ENCODE measurements at regions not wholly inside any gene's neighbourhood (a gene's known extent, or its start where the extent isn't known, plus 50 kb on each side); places are given as distances from the start of the nearest gene placed in this dataset.

DNA sequence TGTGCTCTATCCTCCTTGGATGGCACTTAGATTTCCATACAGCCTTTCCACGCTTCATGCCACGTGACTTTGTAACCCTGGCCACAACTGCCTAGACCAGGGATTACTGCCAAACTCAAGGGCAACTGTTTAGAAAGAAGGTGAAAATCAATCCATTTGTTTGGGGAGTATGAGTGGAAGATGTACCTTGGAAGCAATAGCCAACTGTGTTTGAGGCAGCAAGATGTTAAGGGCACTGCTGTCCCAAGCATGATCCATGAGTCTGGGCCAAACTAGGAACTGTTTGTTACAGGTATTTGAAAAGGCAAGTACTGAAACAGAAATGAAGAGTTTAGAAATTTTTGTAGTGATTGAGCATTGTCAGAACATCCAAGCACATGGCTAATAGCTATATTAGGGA lies 138.9 kb downstream of the CDC42EP3 start:
- H3K27ac ChIP-seq: no peak overlapping the region
- DNase-seq (ENCODE audit: low read depth, low spot score): no peak

DNA sequence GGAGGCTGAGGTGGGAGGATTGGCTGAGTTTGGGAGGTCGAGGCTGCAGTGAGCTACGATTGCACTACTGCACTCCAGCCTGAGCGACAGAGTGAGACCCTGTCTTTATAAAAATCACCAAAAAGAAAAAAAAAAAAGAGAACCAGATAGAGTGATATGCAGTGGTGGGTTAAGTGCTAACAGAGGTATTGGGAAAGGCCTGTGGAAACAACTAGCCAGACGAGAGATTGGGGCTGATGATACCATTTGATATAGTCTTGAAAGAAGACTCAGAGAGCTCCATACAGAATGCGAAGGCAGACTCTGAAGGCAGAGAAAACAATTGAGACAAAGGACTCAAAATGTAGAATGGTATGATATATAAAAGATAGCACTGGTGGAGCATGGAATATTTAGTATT lies 134.1 kb downstream of the CDC42EP3 start:
- DNase-seq (ENCODE audit: low read depth, low spot score): no peak

DNA sequence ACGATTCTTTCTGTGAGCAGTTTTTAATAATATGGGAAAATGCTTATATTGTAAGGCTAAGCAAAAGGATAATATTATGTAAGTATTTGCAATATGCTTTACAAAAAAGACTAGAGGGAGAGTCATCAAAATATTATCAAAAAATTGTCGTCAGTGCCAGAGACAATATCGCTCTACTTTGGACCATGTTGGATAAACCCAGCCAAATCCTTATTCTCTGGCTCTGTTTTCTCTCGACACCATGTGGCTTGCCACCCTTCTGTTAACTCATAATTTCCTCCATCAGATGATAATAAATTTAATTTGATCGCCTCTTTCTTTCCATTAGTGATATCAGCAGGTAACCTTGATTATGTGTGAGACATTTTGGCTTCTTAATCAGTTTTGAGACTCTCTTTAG lies 129.9 kb downstream of the CDC42EP3 start:
- H3K27ac ChIP-seq: no peak overlapping the region
- DNase-seq (ENCODE audit: low read depth, low spot score): no peak

More for the DNA sequence above, 134.1 kb downstream of the CDC42EP3 start:
- no peak overlapping the region for H3K27ac ChIP-seq

DNA sequence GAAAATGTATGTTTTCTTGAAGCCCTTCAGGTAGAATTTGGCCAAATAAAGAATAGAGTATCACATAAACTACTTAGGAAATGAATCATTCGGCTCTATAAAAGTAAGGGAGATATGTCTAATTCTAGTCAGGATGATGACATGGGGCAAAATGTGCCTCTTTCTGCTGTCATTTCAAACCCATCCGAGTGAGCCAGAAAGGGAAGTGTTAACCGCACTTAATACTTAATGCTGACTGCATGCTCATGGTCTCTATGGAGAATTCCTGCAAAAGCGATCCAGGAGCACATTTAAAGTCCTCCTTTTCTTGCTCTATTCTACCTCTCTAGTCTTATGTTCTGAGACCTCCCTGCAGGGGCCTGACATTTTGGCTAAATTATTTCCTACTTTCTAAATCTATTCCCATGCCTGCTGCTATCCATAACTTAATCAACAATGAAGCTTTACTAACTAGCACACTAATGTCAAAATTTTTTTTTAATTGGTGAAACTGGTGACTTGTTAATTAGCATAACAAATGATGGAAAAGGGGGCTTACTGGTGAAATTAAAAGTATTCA lies 127.4 kb downstream of the CDC42EP3 start:
- no peak for DNase-seq (ENCODE audit: low read depth, low spot score)
- H3K27ac ChIP-seq: no peak overlapping the region

DNA sequence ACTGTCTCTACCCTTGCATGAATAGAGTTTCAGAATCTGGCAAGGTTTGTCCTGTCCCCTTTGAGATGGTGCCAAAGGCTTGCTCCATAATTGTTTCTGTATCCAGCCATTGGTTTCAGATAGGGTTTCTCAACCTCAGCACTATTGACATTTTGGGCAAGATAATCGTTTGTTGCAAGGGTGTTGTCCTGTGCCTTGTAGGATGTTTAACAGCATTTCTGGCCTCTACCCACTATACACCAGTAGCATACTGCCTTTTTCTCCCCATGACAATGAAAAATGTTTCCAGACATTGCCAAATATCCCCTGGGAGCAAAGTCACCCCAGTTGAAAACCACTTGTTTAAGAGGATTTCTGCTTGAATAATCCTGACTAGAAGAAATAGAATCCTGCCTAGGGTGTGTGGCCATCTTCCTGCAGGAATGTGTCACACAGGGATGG lies 126.8 kb downstream of the CDC42EP3 start:
- DNase-seq (ENCODE audit: low read depth, low spot score): no peak
- H3K27ac ChIP-seq: no peak overlapping the region

DNA sequence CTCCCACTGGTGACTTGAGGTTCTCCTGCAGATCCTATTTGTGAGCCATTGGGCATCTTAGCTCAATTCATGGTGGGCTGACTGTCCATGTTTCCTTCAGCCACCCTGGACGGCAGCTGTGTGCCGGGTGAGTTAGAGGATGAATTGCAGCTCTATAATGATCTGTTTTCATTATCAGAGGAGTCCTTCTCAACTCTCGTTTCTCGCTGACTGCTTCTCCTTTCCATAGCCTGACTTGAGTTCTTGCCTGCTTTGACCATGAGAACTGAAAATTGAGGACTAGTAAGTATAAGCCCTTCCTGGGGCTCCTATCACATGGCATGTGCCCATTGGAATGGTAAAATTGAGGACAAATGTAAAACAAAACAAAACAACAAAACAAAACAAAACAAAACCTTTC lies 121.8 kb downstream of the CDC42EP3 start:
- H3K27ac ChIP-seq: no peak overlapping the region
- DNase-seq (ENCODE audit: low read depth, low spot score): no peak

DNA sequence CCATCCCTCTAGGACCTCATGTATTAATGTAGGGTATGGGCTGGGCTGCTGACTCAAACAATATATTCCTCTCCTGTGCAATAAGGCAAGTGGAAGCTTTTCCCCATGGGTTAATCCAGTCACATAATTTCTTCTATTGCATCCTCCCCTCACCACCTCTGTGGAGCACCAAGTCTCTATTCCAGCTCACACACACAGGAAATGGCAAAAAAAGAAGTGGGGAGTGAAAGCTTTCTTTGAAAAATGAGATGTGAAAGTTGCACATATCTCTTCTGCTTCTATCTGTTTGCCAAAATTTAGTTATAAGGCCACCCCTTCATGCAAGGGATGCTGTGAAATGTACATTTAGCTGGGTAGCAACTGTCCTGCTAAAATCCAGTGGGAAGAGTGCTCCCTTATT lies 121.3 kb downstream of the CDC42EP3 start:
- DNase-seq (ENCODE audit: low read depth, low spot score): no peak
- H3K27ac ChIP-seq: no peak overlapping the region

DNA sequence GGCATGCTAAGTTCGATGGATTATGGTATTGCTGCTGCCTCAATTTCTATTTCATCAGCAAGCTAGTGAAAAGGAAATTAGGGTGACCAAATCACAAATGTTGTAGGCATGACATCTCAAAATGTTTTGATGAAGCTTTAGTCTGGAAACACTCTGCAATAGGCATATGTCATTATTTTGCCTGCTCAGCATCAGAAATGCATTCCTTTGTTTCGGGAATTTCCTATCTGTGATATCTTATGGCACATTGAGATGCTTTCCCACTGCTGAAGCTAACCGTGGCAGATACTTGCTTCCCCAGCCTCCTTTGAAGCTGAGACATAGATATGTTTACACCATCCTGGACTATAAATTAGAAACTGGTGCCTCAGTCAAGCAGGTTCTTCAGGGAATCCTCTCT lies 119.7 kb downstream of the CDC42EP3 start:
- no peak for DNase-seq (ENCODE audit: low read depth, low spot score)
- H3K27ac ChIP-seq: no peak overlapping the region

DNA sequence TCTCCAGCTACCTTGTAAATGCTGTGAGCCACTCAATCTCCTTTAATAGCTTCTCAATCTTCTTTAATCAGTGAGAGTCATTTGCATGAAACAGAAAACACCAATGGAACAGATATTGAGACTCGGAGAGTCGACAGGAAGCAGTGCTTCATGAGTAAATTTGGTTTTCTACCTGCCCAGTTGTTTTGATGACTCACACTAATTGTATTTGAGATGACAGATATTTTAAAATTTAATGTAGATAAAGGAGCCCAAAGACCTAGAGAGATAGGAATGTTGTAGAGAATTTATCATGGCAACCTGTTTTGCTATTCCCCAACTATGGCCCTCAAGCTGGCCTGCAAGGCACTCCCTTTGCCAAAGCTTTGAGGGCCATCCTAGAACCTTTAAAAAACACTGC lies 119.1 kb downstream of the CDC42EP3 start:
- no peak for DNase-seq (ENCODE audit: low read depth, low spot score)
- no peak overlapping the region for H3K27ac ChIP-seq

DNA sequence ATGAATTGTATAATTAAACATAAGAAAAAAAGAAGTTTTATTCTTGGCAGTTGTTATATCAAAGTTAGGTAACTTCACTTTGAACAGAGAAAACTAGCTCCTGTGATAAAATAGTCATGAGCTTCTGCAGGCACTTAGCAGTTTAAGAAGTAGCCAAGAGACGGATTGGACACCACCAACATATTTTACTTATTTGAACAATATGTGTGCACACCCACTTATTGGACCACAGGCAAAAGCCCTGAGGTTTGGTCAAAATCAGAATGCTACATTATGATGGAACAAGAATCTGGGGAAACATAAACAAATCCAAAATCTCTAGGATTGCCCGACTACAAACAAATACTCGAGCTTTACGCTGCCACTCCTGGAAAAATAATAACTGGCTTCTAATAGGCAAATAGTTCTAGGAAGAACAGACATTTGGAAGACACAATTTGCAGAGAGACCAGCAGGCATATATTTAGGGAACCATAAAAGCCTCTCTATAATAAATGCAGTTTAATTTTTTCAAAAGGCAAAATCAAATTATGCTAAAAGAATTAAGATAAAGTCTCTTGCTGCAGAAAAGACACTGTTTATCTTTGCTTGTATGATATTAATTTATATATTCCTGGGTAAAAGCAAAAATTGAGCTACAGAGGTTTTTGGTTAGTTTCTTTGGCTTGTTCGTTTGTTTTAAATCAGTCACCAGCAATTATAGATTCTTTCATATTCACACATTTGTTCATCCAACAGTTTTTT lies 117.9 kb downstream of the CDC42EP3 start:
- no peak overlapping the region for H3K27ac ChIP-seq
- DNase-seq (ENCODE audit: low read depth, low spot score): no peak

DNA sequence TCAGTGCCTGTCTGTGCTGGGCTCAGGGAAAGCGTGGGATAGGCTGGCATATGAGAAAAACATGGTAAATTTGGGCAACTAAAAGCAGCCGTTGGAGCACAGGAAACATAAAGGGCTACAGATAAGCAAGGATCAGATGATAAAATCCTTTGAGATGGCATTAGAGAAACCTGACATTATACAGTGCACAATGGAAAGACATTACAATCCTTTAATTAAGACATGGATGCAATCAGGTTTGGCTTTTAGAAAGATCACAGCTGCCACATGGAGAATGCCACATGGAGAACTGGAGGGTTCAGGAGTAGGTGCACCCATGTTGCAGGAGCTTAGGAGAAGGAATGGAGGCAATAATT lies 117.3 kb downstream of the CDC42EP3 start:
- no peak for DNase-seq (ENCODE audit: low read depth, low spot score)

DNA sequence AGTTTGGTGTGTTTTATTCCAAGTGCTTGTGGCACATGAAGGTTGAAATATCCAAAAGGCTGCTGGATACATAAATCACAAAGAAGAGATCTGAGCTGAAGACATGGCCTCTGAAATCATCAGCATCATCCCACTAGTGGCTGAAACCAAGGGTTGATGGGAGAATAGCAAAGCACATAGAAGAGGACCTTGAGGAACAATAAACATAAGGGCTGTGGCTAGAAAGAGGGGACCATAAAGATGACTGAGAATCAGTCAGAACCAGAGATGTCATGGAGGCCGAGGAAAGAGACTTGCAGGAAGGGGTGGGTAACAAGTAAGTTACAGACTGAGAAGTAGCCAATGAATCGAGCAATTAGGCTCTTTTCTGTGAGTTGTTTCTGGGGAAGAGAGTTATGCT lies 116.8 kb downstream of the CDC42EP3 start:
- no peak overlapping the region for H3K27ac ChIP-seq
- no peak for DNase-seq (ENCODE audit: low read depth, low spot score)

More for the DNA sequence above, 117.3 kb downstream of the CDC42EP3 start:
- H3K27ac ChIP-seq: no peak overlapping the region

DNA sequence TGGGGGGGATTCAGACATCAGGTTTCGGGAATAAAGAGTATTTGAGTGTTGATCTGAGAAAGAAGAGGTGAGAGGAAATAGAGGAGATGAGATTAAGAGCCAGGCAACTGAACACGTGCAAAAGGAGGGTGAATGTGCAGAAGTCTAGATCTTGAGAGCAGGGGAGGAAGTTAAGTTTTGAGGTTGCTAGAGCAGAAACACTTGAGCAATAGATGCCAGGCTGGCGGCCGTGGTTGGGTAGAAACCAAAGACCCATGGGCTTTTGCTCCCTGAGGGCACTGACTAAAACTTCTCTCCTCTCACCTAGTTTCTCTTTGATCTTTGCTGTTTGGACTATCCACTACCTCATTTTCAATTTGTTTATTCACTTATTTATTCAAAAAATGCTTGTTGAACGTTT lies 116.0 kb downstream of the CDC42EP3 start:
- DNase-seq (ENCODE audit: low read depth, low spot score): no peak
- no peak overlapping the region for H3K27ac ChIP-seq

DNA sequence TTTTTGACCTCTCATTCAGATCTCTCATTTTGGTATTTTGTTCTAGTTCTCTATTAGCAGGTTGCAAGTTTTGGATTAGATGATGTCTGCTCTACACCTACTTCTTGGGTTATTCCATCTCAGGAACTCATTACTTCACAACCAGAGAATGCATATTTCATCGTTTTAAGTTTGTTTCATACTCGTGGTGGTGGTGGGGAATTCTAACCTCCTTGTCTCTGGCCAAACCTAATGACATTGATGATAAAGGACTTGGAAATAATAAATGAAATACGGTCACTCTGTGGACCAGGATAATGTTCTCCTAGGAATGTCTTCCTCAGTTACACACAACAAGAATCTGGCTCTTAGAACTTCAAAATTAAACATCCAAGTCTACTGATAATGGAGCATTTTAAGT lies 115.2 kb downstream of the CDC42EP3 start:
- no peak overlapping the region for H3K27ac ChIP-seq
- DNase-seq (ENCODE audit: low read depth, low spot score): no peak

DNA sequence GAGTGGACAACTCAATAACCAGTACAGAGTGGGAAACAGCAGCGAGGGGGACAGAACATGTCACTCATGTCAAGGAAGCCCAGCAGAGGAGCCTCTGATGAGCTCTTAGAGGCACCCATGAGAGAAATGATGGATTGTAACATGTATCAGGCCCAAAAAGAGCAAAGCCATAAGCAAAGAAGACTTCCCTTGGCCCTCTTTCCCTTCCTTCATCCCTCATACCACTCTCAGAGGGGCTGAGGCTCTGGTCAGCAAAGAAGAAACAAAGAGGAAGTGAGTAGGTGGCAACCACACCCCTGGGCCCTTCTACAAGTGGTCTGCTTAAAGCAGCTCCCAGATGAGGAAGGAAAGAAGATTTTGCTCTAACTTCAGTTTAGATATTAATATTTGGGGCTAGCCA lies 112.8 kb downstream of the CDC42EP3 start:
- no peak overlapping the region for H3K27ac ChIP-seq
- no peak for DNase-seq (ENCODE audit: low read depth, low spot score)

DNA sequence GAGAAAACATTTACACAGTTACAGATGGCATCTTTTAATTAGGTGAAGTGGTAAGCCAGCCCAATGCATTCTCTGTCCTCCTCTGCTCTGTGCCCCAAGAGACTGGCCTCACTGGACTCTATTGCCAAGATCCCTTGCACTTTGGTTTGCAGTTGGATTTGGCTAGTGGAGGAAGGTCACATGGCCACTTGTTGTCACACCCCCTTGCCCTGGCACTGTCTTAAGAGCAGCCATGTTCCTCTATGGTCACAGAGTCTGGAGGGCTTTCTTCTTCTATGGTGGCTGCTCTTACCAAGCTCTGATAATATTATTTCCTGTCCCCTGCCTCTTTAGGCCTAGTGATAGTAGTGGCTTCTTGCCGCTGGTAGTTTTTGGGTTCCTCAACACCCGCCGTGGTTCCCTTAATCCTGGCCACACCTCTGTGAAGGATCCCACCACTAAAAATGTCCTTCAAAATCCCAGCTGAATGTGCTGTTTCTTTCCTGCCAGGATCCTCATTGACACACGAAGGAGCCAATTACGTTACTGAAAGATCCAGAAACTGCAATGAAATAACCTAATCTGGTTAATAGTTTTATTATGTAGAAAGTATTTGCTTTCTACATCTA lies 111.1 kb downstream of the CDC42EP3 start:
- peak overlapping the region; percentile 96 for H3K27ac ChIP-seq
- DNase-seq (ENCODE audit: low read depth, low spot score): no peak

DNA sequence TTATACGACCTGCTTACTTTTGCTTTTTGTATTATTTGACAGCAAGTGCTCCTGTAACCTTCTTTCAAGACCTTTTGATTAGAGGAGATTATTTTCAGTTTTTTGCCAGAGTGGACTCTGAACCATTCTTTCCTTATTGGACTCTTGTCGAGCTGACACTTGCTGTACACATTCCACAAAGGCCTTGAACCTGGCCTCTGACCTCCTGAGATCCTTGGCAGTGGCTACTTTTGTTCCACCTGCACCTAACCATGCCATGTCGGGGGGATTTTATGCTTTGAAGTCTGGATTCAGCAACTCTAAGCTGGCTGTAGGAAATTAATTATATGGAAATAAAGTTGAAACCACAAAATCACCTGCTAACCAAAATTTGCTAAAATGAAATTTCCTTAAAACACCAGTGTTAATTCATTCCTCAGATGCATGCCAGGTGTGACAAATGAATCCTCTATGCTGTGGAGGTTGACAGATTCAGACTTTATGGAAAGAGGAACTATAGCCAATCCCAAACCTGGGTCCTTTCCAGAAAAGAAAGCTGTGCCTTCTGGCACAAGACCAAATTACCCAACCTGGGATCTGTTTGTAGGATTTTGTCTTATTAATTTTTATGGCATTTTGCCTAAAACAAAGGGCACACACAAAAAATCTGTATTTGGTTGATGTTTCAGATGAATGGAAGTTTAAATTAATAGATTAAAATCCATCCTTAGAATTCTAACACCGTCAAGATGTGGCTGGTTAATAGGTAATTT lies 110.4 kb downstream of the CDC42EP3 start:
- DNase-seq (ENCODE audit: low read depth, low spot score): no peak
- H3K27ac ChIP-seq: peak overlapping the region; percentile 96

DNA sequence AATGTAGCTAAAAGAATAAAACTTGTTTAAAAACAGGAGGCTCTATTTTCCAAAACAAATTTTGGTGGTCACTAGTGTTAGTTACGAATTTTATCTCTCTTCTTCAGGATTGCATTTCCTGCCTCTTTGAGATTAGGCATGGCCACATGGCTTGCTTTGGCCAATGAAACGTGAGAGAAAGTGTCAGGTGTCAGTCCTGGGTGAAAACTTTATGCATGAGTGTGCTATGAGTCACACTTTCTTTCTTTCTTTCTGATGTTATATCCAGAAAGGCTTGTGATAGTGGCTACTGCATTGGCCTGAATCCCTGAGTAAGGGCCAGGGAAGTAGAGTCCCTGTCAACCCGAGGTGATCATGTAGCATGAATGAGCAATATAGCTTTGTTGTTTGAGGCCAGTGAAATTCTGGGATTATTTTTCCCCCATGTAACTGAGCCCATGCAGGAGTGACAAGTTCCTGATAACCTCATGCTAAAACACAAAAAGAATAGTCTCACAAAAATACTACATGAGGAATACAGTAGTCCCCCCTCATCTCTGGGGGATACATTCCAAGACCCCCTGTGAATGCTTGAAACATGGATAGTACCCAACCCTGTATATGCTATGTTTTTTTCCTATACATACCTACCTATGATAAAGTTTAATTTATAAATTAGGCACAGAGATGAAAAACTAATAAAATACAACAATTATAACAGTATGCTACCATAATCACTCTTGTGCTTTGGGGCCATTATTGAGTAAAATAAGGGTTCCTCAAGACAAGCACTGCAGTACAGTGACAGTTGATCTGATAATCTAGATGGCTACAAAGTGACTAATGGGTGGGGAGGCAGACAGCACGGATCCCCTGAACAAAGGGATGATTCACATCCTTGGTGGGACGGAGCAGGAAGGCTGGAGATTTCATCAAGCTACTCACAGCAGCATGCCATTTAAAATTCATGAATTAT lies 109.5 kb downstream of the CDC42EP3 start:
- peak; percentile 60 for DNase-seq (ENCODE audit: low read depth, low spot score)
- H3K27ac ChIP-seq: peak overlapping the region; percentile 96

DNA sequence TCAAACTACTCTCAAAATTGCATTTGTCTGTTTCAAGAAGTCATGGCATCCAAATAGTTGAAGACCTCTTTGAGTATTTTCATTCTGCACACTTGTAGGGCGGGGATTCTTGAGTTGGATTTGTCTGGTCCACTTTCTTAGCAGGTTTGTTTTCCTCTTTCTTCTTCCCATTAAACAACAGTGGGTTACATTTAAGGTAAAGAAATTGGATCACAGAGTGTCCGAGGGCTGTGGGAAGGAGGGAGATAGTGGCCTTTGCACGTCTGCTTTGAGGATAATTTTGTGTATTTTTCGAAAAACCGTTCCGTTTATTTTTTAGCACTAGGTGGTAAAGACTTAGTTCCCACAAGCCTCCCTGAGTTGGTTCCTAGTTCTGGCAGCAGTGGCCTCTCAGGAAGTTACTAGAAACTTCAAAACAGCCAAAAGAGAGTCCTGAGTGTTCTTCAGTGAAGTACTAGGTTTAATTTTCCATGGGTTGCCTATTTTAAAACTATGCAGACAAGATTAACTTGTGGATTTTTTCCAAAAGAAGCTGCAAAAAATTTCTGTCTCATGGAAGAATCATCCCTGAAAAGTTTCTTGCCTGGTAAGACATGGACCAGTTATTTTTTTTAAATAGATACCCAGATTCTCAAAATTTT lies 107.9 kb downstream of the CDC42EP3 start:
- no peak overlapping the region for H3K27ac ChIP-seq
- DNase-seq (ENCODE audit: low read depth, low spot score): no peak

DNA sequence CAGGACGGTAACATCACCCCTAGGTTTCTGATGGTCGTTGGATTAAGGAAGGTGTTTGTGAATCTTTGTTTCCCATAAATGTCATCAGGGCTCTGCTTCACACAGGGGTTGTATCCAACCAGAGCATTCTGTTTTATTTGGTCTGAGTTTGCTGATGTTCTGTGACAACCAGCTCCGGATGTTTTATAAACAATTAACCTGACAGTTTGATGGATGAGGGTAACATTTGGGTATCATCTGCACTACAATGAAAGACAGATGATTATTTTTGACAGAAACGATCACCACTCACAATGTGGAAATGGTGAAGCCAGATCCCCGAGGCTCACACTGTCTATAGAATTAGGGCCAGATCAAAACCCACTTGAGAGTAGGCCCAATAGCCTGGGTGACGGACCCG lies 107.1 kb downstream of the CDC42EP3 start:
- no peak for DNase-seq (ENCODE audit: low read depth, low spot score)
- no peak overlapping the region for H3K27ac ChIP-seq
